HG02970 (cell line): ENCODE measurements at regions not wholly inside any gene's neighbourhood (a gene's known extent, or its start where the extent isn't known, plus 50 kb on each side); places are given as distances from the start of the nearest gene placed in this dataset.

Experiments
- ATAC-seq: cut with Tn5 transposase; IDR thresholded peaks from one replicate; pipeline ENCODE4 v1.9.1; 2021; ENCODE audit warnings: mild to moderate bottlenecking, moderate library complexity, moderate number of reproducible peaks; ENCODE audit not compliant: unreplicated experiment, low FRiP score

DNA sequence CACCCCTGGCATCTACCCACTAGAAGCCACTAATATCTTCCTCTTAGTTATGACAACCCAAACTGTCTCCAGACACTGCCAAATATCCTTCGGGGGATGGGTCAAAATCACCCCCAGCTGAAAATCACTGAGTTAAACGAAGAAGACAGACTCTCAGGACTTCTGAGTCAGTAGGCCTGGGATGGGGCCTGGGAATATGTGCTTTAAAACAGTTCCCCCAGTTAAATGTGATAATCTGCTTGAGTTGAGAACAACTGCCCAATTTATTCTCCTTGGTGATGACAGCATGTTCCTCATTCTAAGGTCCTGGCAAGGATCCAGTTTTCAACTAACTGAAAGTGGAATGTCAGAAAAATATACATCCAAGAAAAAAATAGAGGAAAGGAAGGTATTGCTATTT lies 52.4 kb downstream of the CBLL2 start:
- no peak for ATAC-seq

DNA sequence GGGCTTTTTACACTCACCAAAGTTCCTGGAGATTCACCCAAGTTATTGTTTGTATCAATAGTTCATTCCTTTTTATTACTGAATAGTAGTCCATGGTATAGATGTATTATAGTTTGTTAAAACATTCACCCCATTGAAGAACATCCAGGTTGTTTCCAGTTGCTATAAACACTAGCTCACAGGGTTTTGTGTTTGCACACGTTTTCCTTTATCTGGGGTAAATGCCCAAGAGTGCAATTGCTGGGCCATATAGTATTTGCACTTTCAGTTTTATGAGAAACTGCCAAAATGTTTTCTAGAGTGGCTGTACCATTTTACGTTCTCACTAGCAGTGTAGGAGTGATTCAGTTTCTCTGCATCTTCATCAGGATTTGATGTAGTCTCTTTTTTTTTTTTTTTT lies 57.1 kb downstream of the CBLL2 start:
- no peak for ATAC-seq

DNA sequence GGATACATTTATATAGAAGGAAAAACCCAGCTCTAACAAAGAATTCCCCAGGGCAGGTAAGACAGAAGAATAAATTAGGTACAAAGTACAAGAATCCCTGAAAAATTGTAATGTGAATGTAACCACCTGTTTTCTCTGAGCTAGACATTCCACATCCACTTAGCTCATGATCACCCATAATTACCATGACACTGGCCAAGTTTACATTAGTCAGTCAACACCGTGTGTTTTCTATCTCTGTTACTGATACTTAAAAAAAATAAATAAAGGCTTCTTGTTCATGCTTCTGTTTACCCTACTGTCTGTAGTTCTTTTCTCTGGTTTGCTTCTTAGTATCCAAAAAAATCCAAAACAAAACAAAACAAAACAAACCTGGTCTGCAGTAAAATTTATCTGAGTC lies 66.0 kb downstream of the CBLL2 start:
- no peak for ATAC-seq

GRCh38 chrX:22339459-22339858 lies 66.7 kb downstream of the CBLL2 start:
- no peak for ATAC-seq

DNA sequence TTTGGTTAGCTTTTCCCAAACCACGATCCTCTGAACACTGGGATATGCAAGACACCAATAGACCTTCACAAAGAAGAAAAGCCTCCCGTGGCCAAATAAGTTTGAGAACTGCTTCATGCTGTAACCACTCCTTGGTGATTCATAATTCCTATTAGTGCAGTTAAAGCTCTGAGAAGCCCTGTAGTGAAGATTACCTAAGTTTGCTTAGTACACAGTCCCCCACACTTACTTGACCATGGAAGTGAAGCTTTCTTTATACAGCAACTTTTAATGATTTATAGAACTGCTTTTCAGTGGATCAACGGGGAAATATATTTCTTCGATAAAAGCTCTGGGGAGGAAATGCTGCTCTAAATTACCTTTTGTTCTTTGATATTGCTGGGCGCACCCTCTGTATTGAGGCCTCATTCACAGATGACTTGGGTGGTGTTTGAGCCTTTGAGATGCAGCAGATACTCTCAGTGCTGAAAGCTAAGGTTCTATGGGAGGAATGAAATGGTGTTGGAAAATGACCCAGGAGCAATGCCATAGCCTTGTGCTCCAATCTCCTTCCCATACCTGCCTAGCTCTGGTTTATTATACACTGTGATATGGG lies 67.4 kb downstream of the CBLL2 start:
- no peak for ATAC-seq

GRCh38 chrX:22343192-22343591 lies 70.5 kb downstream of the CBLL2 start:
- no peak for ATAC-seq

- ATAC-seq: no peak
These were observed 73.2 kb downstream of the CBLL2 start for GRCh38 chrX:22345884-22346283.

GRCh38 chrX:22347491-22347890 lies 74.8 kb downstream of the CBLL2 start:
- ATAC-seq: no peak

DNA sequence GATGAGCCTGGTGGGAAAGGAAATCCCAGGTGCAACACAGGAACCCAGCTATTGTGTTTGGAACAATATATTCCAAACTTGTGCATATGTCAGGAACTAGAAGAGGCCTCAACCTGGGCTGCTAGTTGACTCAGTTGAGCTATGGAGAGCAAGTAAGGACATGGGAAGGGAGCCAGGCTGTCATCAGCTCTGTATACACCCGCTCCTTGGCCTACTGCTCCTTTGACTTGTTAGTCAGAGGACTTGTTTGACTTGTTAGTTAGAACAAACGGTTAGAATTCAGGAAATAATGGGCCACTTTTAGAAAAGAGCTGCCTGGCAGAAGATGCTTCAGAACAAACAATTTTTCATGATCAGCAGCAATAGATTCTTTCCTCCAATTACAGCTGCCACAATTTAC lies 76.4 kb downstream of the CBLL2 start:
- no peak for ATAC-seq

- no peak for ATAC-seq
These were observed 78.4 kb downstream of the CBLL2 start for GRCh38 chrX:22351076-22351475.

- ATAC-seq: no peak
These were observed 79.3 kb downstream of the CBLL2 start for GRCh38 chrX:22351966-22352365.

GRCh38 chrX:22357621-22358020 lies 84.9 kb downstream of the CBLL2 start:
- no peak for ATAC-seq

DNA sequence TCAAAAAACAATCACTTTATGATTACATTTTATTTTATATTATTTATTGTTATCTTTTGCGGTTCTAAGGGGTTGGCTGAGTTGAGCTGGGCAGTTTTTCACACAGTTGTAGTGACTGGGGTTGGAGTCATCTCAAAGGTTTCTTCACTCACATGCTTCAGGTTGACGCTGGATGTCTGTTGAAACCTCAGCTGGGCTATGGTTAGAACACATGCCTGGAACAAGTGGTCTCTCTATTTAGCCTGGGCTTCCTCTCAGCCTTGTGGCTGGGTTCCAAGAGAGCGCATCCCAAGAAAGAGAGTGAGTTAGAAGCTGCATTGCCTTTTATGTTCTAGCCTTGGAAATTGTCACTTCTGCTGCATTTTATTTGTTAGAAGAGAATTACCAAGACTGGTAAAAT lies 87.4 kb downstream of the CBLL2 start:
- no peak for ATAC-seq

- ATAC-seq: no peak
These were observed 92.7 kb downstream of the CBLL2 start for GRCh38 chrX:22365460-22365859.

- no peak for ATAC-seq
These were observed 93.5 kb downstream of the CBLL2 start for GRCh38 chrX:22366166-22366702.

GRCh38 chrX:22366906-22367305 lies 94.2 kb downstream of the CBLL2 start:
- ATAC-seq: no peak

- ATAC-seq: no peak
These were observed 100.4 kb downstream of the CBLL2 start for GRCh38 chrX:22373094-22373493.

DNA sequence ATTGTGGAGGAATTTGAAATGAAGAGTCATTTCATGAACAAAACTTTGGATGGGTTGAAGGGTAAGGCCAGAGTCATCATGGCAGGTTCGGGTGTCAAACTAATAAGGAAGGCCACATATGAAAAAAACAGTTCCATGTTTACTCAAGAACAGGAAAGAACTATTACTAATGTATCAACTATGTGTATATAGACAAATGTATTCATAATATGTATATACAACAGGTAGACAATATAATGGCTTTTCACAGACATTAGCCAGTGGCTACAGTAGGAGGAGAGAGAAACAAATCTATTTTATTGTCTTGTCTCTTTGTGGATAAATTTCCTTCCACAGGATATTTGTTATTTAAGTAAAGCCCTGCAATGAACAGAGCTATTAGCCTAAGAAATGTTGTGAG lies 101.1 kb downstream of the CBLL2 start:
- ATAC-seq: no peak

DNA sequence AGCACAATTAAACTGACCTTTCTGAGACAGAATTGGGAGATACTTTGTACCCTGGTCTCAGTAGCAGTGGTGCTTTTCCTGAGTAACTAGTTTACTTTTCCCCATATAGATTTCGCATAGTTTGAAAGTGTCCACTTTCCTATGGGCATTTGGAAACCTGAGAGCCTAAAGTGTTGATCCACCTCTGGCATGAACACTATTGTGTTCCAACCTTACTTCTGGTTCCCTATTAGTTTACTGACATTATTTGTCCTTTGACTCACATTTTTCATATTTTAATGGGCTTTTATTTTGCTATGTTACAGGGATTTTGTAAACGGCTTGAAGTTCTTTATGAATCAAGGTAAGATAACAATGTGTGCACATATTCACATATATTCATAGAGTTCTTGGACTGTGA lies 103.7 kb downstream of the CBLL2 start:
- ATAC-seq: no peak

DNA sequence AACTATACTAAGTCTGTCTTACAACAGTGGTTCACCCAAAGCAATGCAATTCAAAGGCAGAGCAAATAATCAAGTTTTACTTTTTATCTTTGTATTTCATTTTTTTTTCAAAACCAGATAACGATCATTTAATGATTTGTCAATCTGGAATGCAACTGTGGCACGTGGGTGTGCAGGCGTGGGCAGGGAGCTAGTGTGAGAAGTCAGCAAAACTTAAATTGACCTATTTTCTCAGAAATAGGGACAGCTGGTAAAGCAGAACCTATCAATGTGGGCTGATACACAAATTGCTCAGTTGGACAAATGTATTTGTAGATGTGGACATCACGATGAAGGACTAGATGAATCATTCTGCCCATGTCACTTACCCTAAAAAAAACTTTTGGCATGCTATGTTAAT lies 105.6 kb downstream of the CBLL2 start:
- ATAC-seq: no peak

- ATAC-seq: no peak
These were observed 111.3 kb downstream of the CBLL2 start for GRCh38 chrX:22383988-22384387.

DNA sequence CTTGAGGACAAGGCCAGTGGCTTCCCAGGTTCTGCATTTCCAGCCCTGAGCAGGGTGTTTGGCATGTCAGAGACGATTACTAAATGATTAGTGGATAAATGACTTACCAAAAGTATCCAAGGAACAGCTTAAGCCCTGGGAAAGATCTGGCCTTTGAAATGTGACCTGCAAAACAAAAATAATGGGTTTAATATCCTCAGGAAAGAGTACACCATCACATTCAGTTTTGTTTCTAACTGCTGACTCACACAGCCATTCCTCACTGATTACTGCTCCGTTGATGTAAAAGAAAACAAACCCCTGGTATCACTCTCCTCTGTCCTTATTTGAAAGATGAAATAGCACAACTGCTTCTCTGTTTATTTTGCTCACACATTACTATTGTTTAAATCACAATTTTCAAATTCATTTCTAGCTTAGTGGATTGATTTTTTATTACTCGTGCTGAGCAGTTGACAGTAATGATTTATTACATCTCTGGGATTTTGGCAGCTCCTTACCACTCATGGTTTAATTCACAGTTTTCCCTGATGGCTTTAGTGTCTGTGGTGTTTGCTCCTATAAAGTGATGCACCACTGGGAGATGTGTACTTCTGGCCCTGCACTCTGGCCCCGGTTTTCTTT lies 117.0 kb downstream of the CBLL2 start:
- ATAC-seq: no peak
